AG04450 (cell line): ENCODE measurements at regions not wholly inside any gene's neighbourhood (a gene's known extent, or its start where the extent isn't known, plus 50 kb on each side); places are given as distances from the start of the nearest gene placed in this dataset.

Experiments used
- CTCF ChIA-PET: fragments of 300-600, 350-600 bp; formaldehyde crosslinking; extraction: SDS; loops from one replicate; lab custom pipeline; 2022; ENCODE audit warnings: antibody characterized with exemption, inconsistent platforms; lab: Charles Lee
- POLR2A ChIA-PET: fragments of 350-600 bp; formaldehyde crosslinking; extraction: SDS; loops from one replicate; lab custom pipeline; 2021; ENCODE audit warnings: antibody characterized with exemption, inconsistent platforms; lab: Yijun Ruan, JAX
- DNase-seq: peaks from one replicate; pipeline ENCODE4 v3.0.0-alpha.2; 2011; ENCODE audit warnings: low read depth, low spot score
- H3K27ac ChIP-seq: one replicate; pipeline ENCODE4 v1.5.1; 2012; ENCODE audit warnings: low read depth, low read length, control low read depth
- H3K27me3 ChIP-seq: one replicate; pipeline ENCODE4 v1.6.0; 2012; ENCODE audit warnings: low read length; ENCODE audit not compliant: control insufficient read depth, insufficient read depth
- H3K4me3 ChIP-seq: 2 replicates; pipeline ENCODE4 v1.5.1; 2011; ENCODE audit warnings: mild to moderate bottlenecking, low read depth, low read length, control low read depth
- H3K9me3 ChIP-seq: 2 replicates; pipeline ENCODE4 v1.5.1; 2012; ENCODE audit warnings: low read length; ENCODE audit not compliant: control insufficient read depth, insufficient read depth
- TF ChIP-seq, protein P1 (sequence below): IDR thresholded peaks from 2 replicates; pipeline ENCODE4 v1.5.1; 2011; ENCODE audit warnings: low read depth, low read length, control low read depth, inconsistent platforms

GRCh38 chr3:124560666-124561215 lies 169.5 kb upstream of the UMPS start:
- CTCF ChIA-PET, result interaction anchor here (0.6 to 10.6 kb wide), 39 partner anchors 11 to 1025 kb away, joined by 3 to 268 read pairs (median 4); partner anchors contain the start of gene UMPS
- Histone ChIP-seq H3K27me3 (peaks cover 18% of the 10 kb centered on the region), H3K4me3 (no peak overlapping the region), H3K27ac (no peak overlapping the region), H3K9me3 (no peaks in the 10 kb centered on the region)
- POLR2A ChIA-PET, result interaction anchor here (0.6 kb wide), 1 partner anchor 600 kb away, joined by 4 read pairs; the partner anchor contains the start of gene CCDC14
- DNase-seq, result no peak
- TF ChIP-seq, protein P1, sequence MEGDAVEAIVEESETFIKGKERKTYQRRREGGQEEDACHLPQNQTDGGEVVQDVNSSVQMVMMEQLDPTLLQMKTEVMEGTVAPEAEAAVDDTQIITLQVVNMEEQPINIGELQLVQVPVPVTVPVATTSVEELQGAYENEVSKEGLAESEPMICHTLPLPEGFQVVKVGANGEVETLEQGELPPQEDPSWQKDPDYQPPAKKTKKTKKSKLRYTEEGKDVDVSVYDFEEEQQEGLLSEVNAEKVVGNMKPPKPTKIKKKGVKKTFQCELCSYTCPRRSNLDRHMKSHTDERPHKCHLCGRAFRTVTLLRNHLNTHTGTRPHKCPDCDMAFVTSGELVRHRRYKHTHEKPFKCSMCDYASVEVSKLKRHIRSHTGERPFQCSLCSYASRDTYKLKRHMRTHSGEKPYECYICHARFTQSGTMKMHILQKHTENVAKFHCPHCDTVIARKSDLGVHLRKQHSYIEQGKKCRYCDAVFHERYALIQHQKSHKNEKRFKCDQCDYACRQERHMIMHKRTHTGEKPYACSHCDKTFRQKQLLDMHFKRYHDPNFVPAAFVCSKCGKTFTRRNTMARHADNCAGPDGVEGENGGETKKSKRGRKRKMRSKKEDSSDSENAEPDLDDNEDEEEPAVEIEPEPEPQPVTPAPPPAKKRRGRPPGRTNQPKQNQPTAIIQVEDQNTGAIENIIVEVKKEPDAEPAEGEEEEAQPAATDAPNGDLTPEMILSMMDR, result no peak

DNA sequence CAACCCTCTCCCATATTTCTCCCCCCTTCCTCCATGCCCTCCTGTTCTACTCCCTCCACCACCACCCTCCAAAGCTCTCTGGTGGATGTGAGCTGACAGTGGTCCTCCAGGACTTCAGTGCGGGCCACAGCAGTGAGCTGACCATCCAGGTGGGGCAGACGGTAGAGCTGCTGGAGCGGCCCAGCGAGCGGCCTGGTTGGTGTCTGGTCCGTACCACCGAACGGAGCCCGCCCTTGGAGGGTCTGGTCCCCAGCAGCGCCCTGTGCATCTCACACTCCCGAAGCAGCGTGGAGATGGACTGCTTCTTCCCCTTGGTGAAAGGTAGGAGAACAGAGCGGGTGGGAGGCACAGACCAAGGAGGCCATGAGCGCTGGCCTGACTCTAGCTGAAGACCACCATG lies 167.5 kb upstream of the UMPS start:
- TF ChIP-seq, protein P1, result no peak
- Histone ChIP-seq H3K27me3 (peaks cover 27% of the 10 kb centered on the region), H3K9me3 (no peaks in the 10 kb centered on the region), H3K27ac (no peak overlapping the region), H3K4me3 (no peak overlapping the region)
- ChIA-PET POLR2A (no interaction called here), CTCF (interaction anchor here (0.5 to 10.6 kb wide), 2 partner anchors 126 to 369 kb away, joined by 3 to 268 read pairs; no protein-coding TSS in a partner anchor)
- no peak for DNase-seq

GRCh38 chr3:124563376-124563775 lies 166.9 kb upstream of the UMPS start:
- POLR2A ChIA-PET, result interaction anchor here (0.7 kb wide), 1 partner anchor 209 kb away, joined by 4 read pairs; no protein-coding TSS in a partner anchor
- Histone ChIP-seq H3K27ac (no peak overlapping the region), H3K4me3 (no peak overlapping the region), H3K9me3 (no peaks in the 10 kb centered on the region), H3K27me3 (peaks cover 27% of the 10 kb centered on the region)
- TF ChIP-seq, protein P1, result no peak
- DNase-seq, result no peak
- CTCF ChIA-PET, result interaction anchor here (0.5 to 10.6 kb wide), 8 partner anchors 9 to 1763 kb away, joined by 3 to 268 read pairs (median 4); no protein-coding TSS in a partner anchor

- CTCF ChIA-PET, result interaction anchor here (0.6 to 10.6 kb wide), 24 partner anchors 9 to 1025 kb away, joined by 3 to 268 read pairs (median 4); no protein-coding TSS in a partner anchor
- H3K4me3 ChIP-seq, result no peak overlapping the region
- H3K27ac ChIP-seq, result no peak overlapping the region
- POLR2A ChIA-PET, result no interaction called here
- DNase-seq, result peak; percentile 45
- H3K27me3 ChIP-seq, result peaks cover 33% of the 10 kb centered on the region
- TF ChIP-seq, protein P1, result peak; percentile 90
- H3K9me3 ChIP-seq, result no peaks in the 10 kb centered on the region
Measured at GRCh38 chr3:124565013-124565412, 165.2 kb upstream of the UMPS start.

GRCh38 chr3:124565551-124565950 lies 164.7 kb upstream of the UMPS start:
- peaks cover 33% of the 10 kb centered on the region for H3K27me3 ChIP-seq
- no peak overlapping the region for H3K4me3 ChIP-seq
- no peak overlapping the region for H3K27ac ChIP-seq
- ChIA-PET CTCF (interaction anchor here (0.6 to 10.6 kb wide), 25 partner anchors 9 to 1024 kb away, joined by 3 to 268 read pairs (median 4); no protein-coding TSS in a partner anchor), POLR2A (no interaction called here)
- DNase-seq, result no peak
- TF ChIP-seq, protein P1, result no peak
- H3K9me3 ChIP-seq, result no peaks in the 10 kb centered on the region
